Fibroblast of lung (primary cell): ENCODE measurements at regions not wholly inside any gene's neighbourhood (a gene's known extent, or its start where the extent isn't known, plus 50 kb on each side); places are given as distances from the start of the nearest gene placed in this dataset.

Experiments used
- DNase-seq, 2 donors: peaks; one replicate each; pipeline versions ENCODE4 v3.0.0 to v3.0.0-alpha.2; 2010; ENCODE audit warnings: low read depth in 2 of 2
- H2AFZ ChIP-seq: 2 replicates; pipeline ENCODE4 v1.5.1; 2012; ENCODE audit warnings: low read length, control low read depth, inconsistent platforms
- H3K27ac ChIP-seq: 2 replicates; pipeline ENCODE4 v1.5.1; 2011; ENCODE audit warnings: low read length, control low read depth; ENCODE audit not compliant: insufficient read depth
- H3K27me3 ChIP-seq: 2 replicates; pipeline ENCODE4 v1.5.1; 2011; ENCODE audit warnings: mild to moderate bottlenecking, low read length; ENCODE audit not compliant: control insufficient read depth, insufficient read depth
- H3K36me3 ChIP-seq: 2 replicates; pipeline ENCODE4 v1.5.1; 2011; ENCODE audit warnings: low read length; ENCODE audit not compliant: control insufficient read depth, insufficient read depth
- H3K4me1 ChIP-seq: 2 replicates; pipeline ENCODE4 v1.5.1; 2011; ENCODE audit warnings: low read length; ENCODE audit not compliant: control insufficient read depth, insufficient read depth; ENCODE audit errors: extremely low read depth
- H3K4me2 ChIP-seq: 2 replicates; pipeline ENCODE4 v1.5.1; 2011; ENCODE audit warnings: low read length, control low read depth; ENCODE audit not compliant: insufficient read depth; ENCODE audit errors: extremely low read depth
- H3K4me3 ChIP-seq, 4 experiments: fragments of 200-600 bp in 1 of 4; sonication (generic) in 1 of 4; replicated peaks in 1 of 4; 2 replicates each; pipeline ENCODE4 v1.5.1; 2011 to 2016; ENCODE audit warnings: low read length in 4 of 4, low read depth in 3 of 4, mild to moderate bottlenecking in 3 of 4, control low read depth in 2 of 4, inconsistent platforms in 1 of 4, mixed read lengths in 1 of 4; ENCODE audit not compliant: insufficient read depth in 1 of 4; ENCODE audit errors: control extremely low read depth in 1 of 4
- H3K79me2 ChIP-seq: 2 replicates; pipeline ENCODE4 v1.5.1; 2012; ENCODE audit warnings: mild to moderate bottlenecking, low read length, inconsistent platforms; ENCODE audit not compliant: control insufficient read depth, insufficient read depth
- H3K9ac ChIP-seq: 2 replicates; pipeline ENCODE4 v1.5.1; 2011; ENCODE audit warnings: mild to moderate bottlenecking, low read length, control low read depth; ENCODE audit not compliant: insufficient read depth
- H3K9me3 ChIP-seq: 2 replicates; pipeline ENCODE4 v1.5.1; 2012; ENCODE audit warnings: low read depth, low read length; ENCODE audit not compliant: control insufficient read depth, insufficient read depth
- H4K20me1 ChIP-seq: 2 replicates; pipeline ENCODE4 v1.5.1; 2011; ENCODE audit warnings: low read length; ENCODE audit not compliant: control insufficient read depth, insufficient read depth; ENCODE audit errors: extremely low read depth
- EZH2 ChIP-seq: IDR thresholded peaks from 2 replicates; pipeline ENCODE4 v1.5.1; 2012; ENCODE audit warnings: low read length, control low read depth, mild to moderate bottlenecking; ENCODE audit errors: missing control alignments
- TF ChIP-seq, protein P1 (sequence below), 2 donors: IDR thresholded peaks in 1 of 2; conservative IDR thresholded peaks in 1 of 2; 1 replicate in 1 of 2; 2 replicates in 1 of 2; pipeline ENCODE4 v1.5.1; 2011 to 2012; ENCODE audit warnings: low read length in 2 of 2, control low read depth in 1 of 2, inconsistent platforms in 1 of 2, low read depth in 1 of 2, mild to moderate bottlenecking in 1 of 2

DNA sequence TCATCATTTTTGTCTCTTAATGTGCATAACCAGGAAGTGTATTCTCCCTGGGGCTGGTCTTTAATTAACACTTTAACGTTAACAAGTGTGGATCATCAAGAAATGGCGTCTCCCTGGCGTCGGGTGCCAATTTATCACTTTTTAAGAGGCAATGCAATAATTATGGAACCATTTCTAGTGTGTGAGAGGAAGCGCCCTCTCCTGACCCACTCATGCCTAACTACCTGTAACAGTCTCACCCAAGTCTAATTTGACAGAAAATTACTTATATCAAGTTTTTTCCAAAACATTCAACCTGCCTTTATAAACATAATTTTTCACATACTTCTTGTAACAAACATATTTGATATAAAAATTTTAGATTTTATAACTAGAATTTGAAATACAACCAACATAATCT, 905.3 kb upstream of the MDGA2 start:
- Histone ChIP-seq H3K4me2 (no peak overlapping the region), H3K36me3 (no peaks in the 10 kb centered on the region), H4K20me1 (no peaks in the 10 kb centered on the region), H3K27me3 (no peaks in the 10 kb centered on the region), H3K4me3 (no peak overlapping the region), H2AFZ (no peak overlapping the region), H3K9ac (no peak overlapping the region), H3K79me2 (no peaks in the 10 kb centered on the region), H3K4me1 (no peaks in the 10 kb centered on the region), H3K9me3 (no peaks in the 10 kb centered on the region), H3K27ac (no peak overlapping the region)
- DNase-seq = no peak
- TF ChIP-seq, protein P1, sequence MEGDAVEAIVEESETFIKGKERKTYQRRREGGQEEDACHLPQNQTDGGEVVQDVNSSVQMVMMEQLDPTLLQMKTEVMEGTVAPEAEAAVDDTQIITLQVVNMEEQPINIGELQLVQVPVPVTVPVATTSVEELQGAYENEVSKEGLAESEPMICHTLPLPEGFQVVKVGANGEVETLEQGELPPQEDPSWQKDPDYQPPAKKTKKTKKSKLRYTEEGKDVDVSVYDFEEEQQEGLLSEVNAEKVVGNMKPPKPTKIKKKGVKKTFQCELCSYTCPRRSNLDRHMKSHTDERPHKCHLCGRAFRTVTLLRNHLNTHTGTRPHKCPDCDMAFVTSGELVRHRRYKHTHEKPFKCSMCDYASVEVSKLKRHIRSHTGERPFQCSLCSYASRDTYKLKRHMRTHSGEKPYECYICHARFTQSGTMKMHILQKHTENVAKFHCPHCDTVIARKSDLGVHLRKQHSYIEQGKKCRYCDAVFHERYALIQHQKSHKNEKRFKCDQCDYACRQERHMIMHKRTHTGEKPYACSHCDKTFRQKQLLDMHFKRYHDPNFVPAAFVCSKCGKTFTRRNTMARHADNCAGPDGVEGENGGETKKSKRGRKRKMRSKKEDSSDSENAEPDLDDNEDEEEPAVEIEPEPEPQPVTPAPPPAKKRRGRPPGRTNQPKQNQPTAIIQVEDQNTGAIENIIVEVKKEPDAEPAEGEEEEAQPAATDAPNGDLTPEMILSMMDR (conservative IDR thresholded peaks at IDR 0.05 in 1 of 2, IDR thresholded peaks at IDR 0.05 in 1 of 2; ENCODE audit: low read depth in 1 of 2, low read length in 2 of 2) = no peak
- TF ChIP-seq EZH2 = no peak

GRCh38 chr14:48575772-48576171, 900.4 kb upstream of the MDGA2 start:
- Histone ChIP-seq H4K20me1 (no peaks in the 10 kb centered on the region), H3K9me3 (no peaks in the 10 kb centered on the region), H3K9ac (no peak overlapping the region), H3K4me3 (no peak overlapping the region), H3K27ac (no peak overlapping the region), H3K4me1 (no peaks in the 10 kb centered on the region), H3K27me3 (no peaks in the 10 kb centered on the region), H3K79me2 (no peaks in the 10 kb centered on the region), H3K36me3 (no peaks in the 10 kb centered on the region), H3K4me2 (no peak overlapping the region), H2AFZ (no peak overlapping the region)
- TF ChIP-seq, protein P1 (conservative IDR thresholded peaks at IDR 0.05 in 1 of 2, IDR thresholded peaks at IDR 0.05 in 1 of 2; ENCODE audit: low read depth in 1 of 2, low read length in 2 of 2) = no peak
- no peak for TF ChIP-seq EZH2
- no peak for DNase-seq

GRCh38 chr14:48568688-48569087, 893.3 kb upstream of the MDGA2 start:
- H3K9ac ChIP-seq = no peak overlapping the region
- no peaks in the 10 kb centered on the region for H3K79me2 ChIP-seq
- H3K27me3 ChIP-seq = no peaks in the 10 kb centered on the region
- H3K27ac ChIP-seq = no peak overlapping the region
- no peak overlapping the region for H3K4me2 ChIP-seq
- H2AFZ ChIP-seq = no peak overlapping the region
- no peak overlapping the region for H3K4me3 ChIP-seq
- H3K9me3 ChIP-seq = no peaks in the 10 kb centered on the region
- TF ChIP-seq, protein P1 (conservative IDR thresholded peaks at IDR 0.05 in 1 of 2, IDR thresholded peaks at IDR 0.05 in 1 of 2; ENCODE audit: low read depth in 1 of 2, low read length in 2 of 2) = no peak
- no peak for TF ChIP-seq EZH2
- no peaks in the 10 kb centered on the region for H4K20me1 ChIP-seq
- no peaks in the 10 kb centered on the region for H3K36me3 ChIP-seq
- DNase-seq = peak in 1 of 2 donors; percentile 37
- H3K4me1 ChIP-seq = no peaks in the 10 kb centered on the region
